ENCODE measurements at regions not wholly inside any gene's neighbourhood (a gene's known extent, or its start where the extent isn't known, plus 50 kb on each side); places are given as distances from the start of the nearest gene placed in this dataset.

DNA sequence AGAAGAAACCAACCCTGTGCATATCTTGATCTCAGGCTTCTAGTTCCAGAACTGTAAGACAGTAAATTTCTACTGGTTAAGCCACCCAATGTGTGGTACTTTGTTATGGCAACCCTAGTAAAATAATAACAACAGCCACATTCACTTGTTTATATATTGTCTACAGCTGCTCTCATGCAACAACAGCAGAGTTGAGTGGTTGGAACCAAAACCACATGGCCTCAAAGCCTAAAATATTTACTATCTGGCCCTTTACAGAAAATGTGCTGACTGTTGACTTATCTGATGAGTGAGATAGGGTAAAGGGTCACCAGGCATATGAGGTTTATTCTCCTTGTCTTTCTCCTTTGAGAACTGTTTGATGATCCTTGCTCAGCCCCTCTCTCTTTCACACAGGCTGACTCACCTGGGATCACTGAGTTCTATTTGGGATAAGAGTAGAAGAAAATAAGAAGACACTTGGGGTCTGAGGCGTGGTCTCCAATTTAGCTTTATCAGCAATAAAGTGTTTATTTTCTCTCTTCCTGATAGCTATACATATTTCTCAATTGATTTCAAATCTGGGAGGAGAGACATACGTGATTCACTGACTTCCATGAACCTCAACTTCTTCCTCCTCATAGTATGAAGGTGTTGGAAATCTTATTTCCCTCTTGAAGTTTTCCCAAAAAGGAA lies 227.5 kb upstream of the STARD13 start:
- H3K27me3 ChIP-seq (ENCODE audit: low read depth), result no peaks in the 10 kb centered on the region
- no peak overlapping the region for H3K4me3 ChIP-seq
- no peak for DNase-seq (ENCODE audit: low spot score in 2 of 2)
- no peaks in the 10 kb centered on the region for H3K9me3 ChIP-seq
- H3K4me1 ChIP-seq, result peaks cover 3% of the 10 kb centered on the region; the same call in 1 of the 2 replicates
- in situ Hi-C loops (cut with MboI; ENCODE audit: low sequenced_read_pairs), result no loop called here
- H3K36me3 ChIP-seq (replicated peaks), result no peaks in the 10 kb centered on the region

GRCh38 chr13:33514362-33514761 lies 228.8 kb upstream of the STARD13 start:
- no peak for DNase-seq (ENCODE audit: low spot score in 2 of 2)
- Histone ChIP-seq H3K27me3 (ENCODE audit: low read depth) (no peaks in the 10 kb centered on the region), H3K36me3 (replicated peaks) (no peaks in the 10 kb centered on the region), H3K4me3 (no peak overlapping the region), H3K9me3 (no peaks in the 10 kb centered on the region), H3K4me1 (peaks cover 9% of the 10 kb centered on the region)
- in situ Hi-C loops (cut with MboI; ENCODE audit: low sequenced_read_pairs), result no loop called here

GRCh38 chr13:33515146-33515545 lies 229.6 kb upstream of the STARD13 start:
- no peaks in the 10 kb centered on the region for H3K36me3 ChIP-seq (replicated peaks)
- no peak overlapping the region for H3K4me3 ChIP-seq
- in situ Hi-C loops (cut with MboI; ENCODE audit: low sequenced_read_pairs), result no loop called here
- H3K9me3 ChIP-seq, result no peaks in the 10 kb centered on the region
- no peak for DNase-seq (ENCODE audit: low spot score in 2 of 2)
- H3K4me1 ChIP-seq, result peaks cover 9% of the 10 kb centered on the region
- no peaks in the 10 kb centered on the region for H3K27me3 ChIP-seq (ENCODE audit: low read depth)

DNA sequence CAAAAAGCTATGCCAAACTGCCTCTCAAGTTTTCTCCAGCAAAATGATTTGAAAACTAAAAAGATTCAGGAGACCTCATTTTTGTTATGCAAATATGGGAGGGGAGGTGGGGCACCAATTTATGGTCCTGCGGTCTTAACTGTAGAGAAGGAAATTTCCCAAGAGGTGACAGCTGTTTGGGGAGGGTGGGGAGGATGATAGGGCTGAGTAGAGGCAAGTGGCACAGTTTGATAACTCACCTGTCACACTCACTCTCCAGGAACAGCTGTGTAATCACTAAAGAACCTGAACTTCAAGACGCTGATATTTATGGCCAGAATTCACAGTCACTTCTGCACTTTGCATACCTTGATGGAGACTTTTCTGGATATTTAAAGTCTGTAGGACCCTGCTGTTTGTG lies 232.9 kb upstream of the STARD13 start:
- Histone ChIP-seq H3K27me3 (ENCODE audit: low read depth) (no peaks in the 10 kb centered on the region), H3K9me3 (no peaks in the 10 kb centered on the region), H3K4me1 (peaks cover 6% of the 10 kb centered on the region), H3K4me3 (no peak overlapping the region), H3K36me3 (replicated peaks) (no peaks in the 10 kb centered on the region)
- DNase-seq (ENCODE audit: low spot score in 2 of 2), result peak; percentile 15
- in situ Hi-C loops (cut with MboI; ENCODE audit: low sequenced_read_pairs), result no loop called here

DNA sequence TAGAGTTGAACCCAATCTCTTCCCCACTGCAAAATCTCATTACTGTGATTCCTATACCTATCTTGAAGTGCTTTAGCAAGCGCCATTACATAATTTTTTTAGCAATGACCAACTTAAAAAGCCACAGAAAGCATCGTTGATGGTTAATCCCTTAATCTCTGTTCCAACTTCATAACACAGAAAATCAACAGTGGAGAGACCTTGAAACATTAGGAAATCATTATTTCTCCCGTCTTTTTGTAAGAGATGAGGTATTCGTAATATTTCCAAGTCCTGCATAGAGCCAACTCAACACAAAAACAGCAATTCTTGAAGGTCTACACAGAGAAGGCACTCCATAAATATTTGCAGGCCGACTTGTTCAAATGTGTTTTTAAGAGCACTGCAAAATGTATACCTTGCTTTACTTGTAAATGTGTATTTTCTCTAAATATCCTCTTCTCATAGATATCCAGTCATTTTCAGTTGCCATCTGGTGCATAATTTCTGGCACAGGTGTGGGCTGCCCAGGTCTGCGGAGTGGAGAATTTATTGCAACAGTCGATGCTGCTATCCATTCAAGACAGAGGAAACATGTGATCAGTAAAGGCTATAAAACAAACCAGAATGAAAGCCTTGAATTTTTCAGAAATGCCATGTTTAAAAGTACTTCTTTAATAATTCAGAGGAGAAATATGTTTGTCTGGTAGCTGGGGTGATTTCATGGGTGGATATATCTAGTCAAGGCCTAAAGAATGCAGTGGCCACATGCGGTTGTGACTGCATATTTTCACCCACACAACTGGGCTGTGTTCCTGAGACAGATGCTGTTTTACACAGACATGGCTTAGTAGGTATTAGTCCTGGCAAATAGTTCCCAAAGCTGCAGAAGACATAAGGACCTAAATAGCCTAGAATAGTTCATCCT lies 234.3 kb upstream of the STARD13 start:
- no peak for DNase-seq (ENCODE audit: low spot score in 2 of 2)
- Histone ChIP-seq H3K4me1 (peaks cover 6% of the 10 kb centered on the region), H3K36me3 (replicated peaks) (no peaks in the 10 kb centered on the region), H3K9me3 (no peaks in the 10 kb centered on the region), H3K4me3 (no peak overlapping the region), H3K27me3 (ENCODE audit: low read depth) (no peaks in the 10 kb centered on the region)
- in situ Hi-C loops (cut with MboI; ENCODE audit: low sequenced_read_pairs), result no loop called here

DNA sequence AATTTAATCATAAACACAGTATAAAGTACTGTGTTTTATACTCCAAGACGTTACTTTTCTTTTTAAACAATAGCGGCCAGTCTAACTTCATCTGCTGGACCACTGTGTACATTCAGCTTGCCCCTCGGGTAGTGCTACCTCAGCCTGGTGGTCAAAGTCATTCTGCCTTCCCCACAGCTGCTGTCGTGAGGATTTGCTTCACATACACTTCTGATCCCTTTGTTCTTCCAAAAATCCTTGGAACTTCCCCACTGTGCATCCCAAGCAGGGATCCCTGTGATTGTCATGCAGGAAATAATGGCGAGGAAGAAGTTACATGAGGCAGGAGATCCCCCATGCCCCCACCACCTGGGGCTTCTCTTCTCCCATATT lies 234.9 kb upstream of the STARD13 start:
- Histone ChIP-seq H3K9me3 (no peaks in the 10 kb centered on the region), H3K4me1 (peaks cover 6% of the 10 kb centered on the region), H3K4me3 (no peak overlapping the region), H3K36me3 (replicated peaks) (no peaks in the 10 kb centered on the region), H3K27me3 (ENCODE audit: low read depth) (no peaks in the 10 kb centered on the region)
- no peak for DNase-seq (ENCODE audit: low spot score in 2 of 2)
- in situ Hi-C loops (cut with MboI; ENCODE audit: low sequenced_read_pairs), result no loop called here

DNA sequence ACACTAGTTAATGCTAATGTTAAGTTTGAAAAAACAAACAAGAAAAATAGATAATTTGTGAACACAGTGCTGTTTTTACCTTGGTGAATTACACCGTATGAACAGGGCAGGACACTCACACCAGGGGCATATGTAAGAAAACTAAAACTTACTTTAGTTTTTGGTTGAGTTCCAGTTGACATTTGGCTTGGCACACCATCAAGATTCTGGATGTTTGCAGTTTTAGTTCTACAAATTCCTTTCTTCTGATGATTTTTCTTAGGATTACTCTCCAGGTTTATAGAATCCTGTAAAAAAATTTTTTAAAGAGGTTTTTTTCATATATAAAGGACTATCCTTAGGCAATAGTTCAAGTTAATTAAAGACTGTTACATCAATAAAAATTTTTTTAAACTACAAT lies 238.5 kb upstream of the STARD13 start:
- Histone ChIP-seq H3K9me3 (no peaks in the 10 kb centered on the region), H3K4me1 (no peaks in the 10 kb centered on the region), H3K27me3 (ENCODE audit: low read depth) (no peaks in the 10 kb centered on the region), H3K4me3 (no peak overlapping the region), H3K36me3 (replicated peaks) (no peaks in the 10 kb centered on the region)
- DNase-seq (ENCODE audit: low spot score in 2 of 2), result no peak
- in situ Hi-C loops (cut with MboI; ENCODE audit: low sequenced_read_pairs), result no loop called here

DNA sequence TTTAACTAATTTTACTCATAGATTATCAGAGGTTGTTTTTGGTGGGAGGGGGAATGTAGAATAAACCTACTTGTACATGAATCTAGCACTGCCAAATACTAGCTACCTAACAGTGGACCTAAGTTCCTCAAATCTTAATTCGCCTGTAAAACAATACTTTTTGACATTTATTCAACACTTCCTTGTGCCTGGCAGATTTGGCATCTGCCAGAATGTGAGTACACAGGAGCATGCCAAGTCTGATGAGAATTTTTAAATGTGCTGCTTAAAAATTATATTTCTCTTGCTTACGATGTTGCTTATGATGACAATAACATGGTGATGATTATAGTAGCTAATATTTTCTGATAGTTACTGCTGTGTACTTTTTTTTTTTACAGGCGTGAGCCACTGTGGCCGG lies 240.2 kb upstream of the STARD13 start:
- Histone ChIP-seq H3K27me3 (ENCODE audit: low read depth) (no peaks in the 10 kb centered on the region), H3K9me3 (no peaks in the 10 kb centered on the region), H3K4me1 (no peaks in the 10 kb centered on the region), H3K4me3 (no peak overlapping the region), H3K36me3 (replicated peaks) (no peaks in the 10 kb centered on the region)
- in situ Hi-C loops (cut with MboI; ENCODE audit: low sequenced_read_pairs), result loop anchor here (25.0 kb wide), 1 partner anchor 288 kb away; no protein-coding TSS in a partner anchor
- DNase-seq (ENCODE audit: low spot score in 2 of 2), result no peak

GRCh38 chr13:33526718-33527117 lies 241.2 kb upstream of the STARD13 start:
- in situ Hi-C loops (cut with MboI; ENCODE audit: low sequenced_read_pairs), result loop anchor here (25.0 kb wide), 1 partner anchor 289 kb away; no protein-coding TSS in a partner anchor
- no peaks in the 10 kb centered on the region for H3K27me3 ChIP-seq (ENCODE audit: low read depth)
- no peak for DNase-seq (ENCODE audit: low spot score in 2 of 2)
- H3K36me3 ChIP-seq (replicated peaks), result no peaks in the 10 kb centered on the region
- H3K9me3 ChIP-seq, result no peaks in the 10 kb centered on the region
- H3K4me3 ChIP-seq, result no peak overlapping the region
- no peaks in the 10 kb centered on the region for H3K4me1 ChIP-seq

GRCh38 chr13:33528896-33529295 lies 243.3 kb upstream of the STARD13 start:
- H3K4me3 ChIP-seq, result no peak overlapping the region
- no peaks in the 10 kb centered on the region for H3K36me3 ChIP-seq (replicated peaks)
- no peaks in the 10 kb centered on the region for H3K4me1 ChIP-seq
- no peak for DNase-seq (ENCODE audit: low spot score in 2 of 2)
- in situ Hi-C loops (cut with MboI; ENCODE audit: low sequenced_read_pairs), result loop anchor here (25.0 kb wide), 1 partner anchor 292 kb away; no protein-coding TSS in a partner anchor
- H3K27me3 ChIP-seq (ENCODE audit: low read depth), result no peaks in the 10 kb centered on the region
- H3K9me3 ChIP-seq, result no peaks in the 10 kb centered on the region

GRCh38 chr13:33531484-33531883 lies 245.9 kb upstream of the STARD13 start:
- H3K4me3 ChIP-seq, result no peak overlapping the region
- DNase-seq (ENCODE audit: low spot score in 2 of 2), result no peak
- H3K36me3 ChIP-seq (replicated peaks), result no peaks in the 10 kb centered on the region
- in situ Hi-C loops (cut with MboI; ENCODE audit: low sequenced_read_pairs), result loop anchor here (25.0 kb wide), 1 partner anchor 294 kb away; no protein-coding TSS in a partner anchor
- no peaks in the 10 kb centered on the region for H3K4me1 ChIP-seq
- no peaks in the 10 kb centered on the region for H3K27me3 ChIP-seq (ENCODE audit: low read depth)
- H3K9me3 ChIP-seq, result no peaks in the 10 kb centered on the region

DNA sequence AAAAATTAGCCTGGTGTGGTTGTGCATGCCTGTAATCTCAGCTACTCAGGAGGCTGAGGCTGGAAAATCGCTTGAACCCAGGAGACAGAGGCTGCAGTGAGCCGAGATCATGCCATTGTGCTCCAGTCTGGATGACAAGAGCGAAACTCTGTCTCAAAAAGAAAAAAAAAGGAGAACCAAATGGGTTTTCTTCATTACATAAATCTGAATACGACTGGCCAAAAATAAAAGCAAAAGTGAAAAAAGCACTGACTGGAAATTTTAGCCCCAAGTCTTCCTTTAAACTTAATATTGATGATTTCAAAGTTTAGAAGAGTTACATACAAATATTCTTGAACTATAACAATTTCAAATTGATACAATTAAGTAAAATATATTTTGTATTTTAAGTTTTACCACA lies 249.5 kb upstream of the STARD13 start:
- no peak for DNase-seq (ENCODE audit: low spot score in 2 of 2)
- no peak overlapping the region for H3K4me3 ChIP-seq
- no peaks in the 10 kb centered on the region for H3K4me1 ChIP-seq
- H3K9me3 ChIP-seq, result no peaks in the 10 kb centered on the region
- H3K27me3 ChIP-seq (ENCODE audit: low read depth), result no peaks in the 10 kb centered on the region
- in situ Hi-C loops (cut with MboI; ENCODE audit: low sequenced_read_pairs), result loop anchor here (25.0 kb wide), 1 partner anchor 298 kb away; no protein-coding TSS in a partner anchor
- no peaks in the 10 kb centered on the region for H3K36me3 ChIP-seq (replicated peaks)

- Histone ChIP-seq H3K4me3 (no peak overlapping the region), H3K4me1 (no peaks in the 10 kb centered on the region), H3K27me3 (ENCODE audit: low read depth) (no peaks in the 10 kb centered on the region), H3K9me3 (no peaks in the 10 kb centered on the region), H3K36me3 (replicated peaks) (no peaks in the 10 kb centered on the region)
- in situ Hi-C loops (cut with MboI; ENCODE audit: low sequenced_read_pairs), result loop anchor here (25.0 kb wide), 1 partner anchor 299 kb away; no protein-coding TSS in a partner anchor
- no peak for DNase-seq (ENCODE audit: low spot score in 2 of 2)
Observed at GRCh38 chr13:33536601-33537000, 251.0 kb upstream of the STARD13 start.

DNA sequence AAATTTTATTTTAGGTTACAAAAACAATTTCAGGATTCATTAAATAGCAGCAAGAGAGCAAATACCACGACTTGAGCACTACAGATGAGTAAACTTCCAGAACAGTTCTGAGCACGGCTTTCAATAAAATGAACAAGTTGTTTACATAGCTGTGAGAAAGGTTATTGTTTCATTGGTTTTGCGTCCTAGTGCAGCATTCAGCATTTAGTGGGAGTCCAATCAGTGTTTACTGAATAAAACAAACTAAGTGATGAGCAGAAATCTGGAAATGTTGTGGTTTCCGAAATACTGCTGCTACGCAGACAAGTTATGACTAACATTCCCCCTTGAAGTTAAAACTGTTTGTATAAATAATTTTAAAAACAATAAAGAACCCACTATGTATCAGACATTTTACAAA lies 251.5 kb upstream of the STARD13 start:
- in situ Hi-C loops (cut with MboI; ENCODE audit: low sequenced_read_pairs), result loop anchor here (25.0 kb wide), 1 partner anchor 300 kb away; no protein-coding TSS in a partner anchor
- no peak for DNase-seq (ENCODE audit: low spot score in 2 of 2)
- no peaks in the 10 kb centered on the region for H3K27me3 ChIP-seq (ENCODE audit: low read depth)
- no peak overlapping the region for H3K4me3 ChIP-seq
- no peaks in the 10 kb centered on the region for H3K36me3 ChIP-seq (replicated peaks)
- H3K4me1 ChIP-seq, result no peaks in the 10 kb centered on the region
- H3K9me3 ChIP-seq, result no peaks in the 10 kb centered on the region
